ENCODE measurements at regions not wholly inside any gene's neighbourhood (a gene's known extent, or its start where the extent isn't known, plus 50 kb on each side); places are given as distances from the start of the nearest gene placed in this dataset.

GRCh38 chr4:83767067-83767466 is 231.2 kb downstream of the GPAT3 start:
- no peaks in the 10 kb centered on the region for H3K9me3 Mint-ChIP-seq
- TF ChIP-seq, protein P1, sequence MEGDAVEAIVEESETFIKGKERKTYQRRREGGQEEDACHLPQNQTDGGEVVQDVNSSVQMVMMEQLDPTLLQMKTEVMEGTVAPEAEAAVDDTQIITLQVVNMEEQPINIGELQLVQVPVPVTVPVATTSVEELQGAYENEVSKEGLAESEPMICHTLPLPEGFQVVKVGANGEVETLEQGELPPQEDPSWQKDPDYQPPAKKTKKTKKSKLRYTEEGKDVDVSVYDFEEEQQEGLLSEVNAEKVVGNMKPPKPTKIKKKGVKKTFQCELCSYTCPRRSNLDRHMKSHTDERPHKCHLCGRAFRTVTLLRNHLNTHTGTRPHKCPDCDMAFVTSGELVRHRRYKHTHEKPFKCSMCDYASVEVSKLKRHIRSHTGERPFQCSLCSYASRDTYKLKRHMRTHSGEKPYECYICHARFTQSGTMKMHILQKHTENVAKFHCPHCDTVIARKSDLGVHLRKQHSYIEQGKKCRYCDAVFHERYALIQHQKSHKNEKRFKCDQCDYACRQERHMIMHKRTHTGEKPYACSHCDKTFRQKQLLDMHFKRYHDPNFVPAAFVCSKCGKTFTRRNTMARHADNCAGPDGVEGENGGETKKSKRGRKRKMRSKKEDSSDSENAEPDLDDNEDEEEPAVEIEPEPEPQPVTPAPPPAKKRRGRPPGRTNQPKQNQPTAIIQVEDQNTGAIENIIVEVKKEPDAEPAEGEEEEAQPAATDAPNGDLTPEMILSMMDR (IDR thresholded peaks at IDR 0.05) = no peak
- no peaks in the 10 kb centered on the region for H3K36me3 Mint-ChIP-seq (ENCODE audit: low read depth)
- peaks cover 5% of the 10 kb centered on the region for H3K27me3 Mint-ChIP-seq (ENCODE audit: insufficient read depth)
- DNase-seq = no peak
- H3K4me3 Mint-ChIP-seq = no peak overlapping the region
- no peaks in the 10 kb centered on the region for H3K4me1 Mint-ChIP-seq (ENCODE audit: low read depth)
- H3K27ac Mint-ChIP-seq = no peak overlapping the region

- Mint-ChIP-seq H3K27ac (no peak overlapping the region), H3K36me3 (ENCODE audit: low read depth) (no peaks in the 10 kb centered on the region), H3K4me1 (ENCODE audit: low read depth) (no peaks in the 10 kb centered on the region), H3K4me3 (no peak overlapping the region), H3K27me3 (ENCODE audit: insufficient read depth) (peaks cover 12% of the 10 kb centered on the region), H3K9me3 (no peaks in the 10 kb centered on the region)
- no peak for DNase-seq
- TF ChIP-seq, protein P1 (IDR thresholded peaks at IDR 0.05) = no peak
Measured at GRCh38 chr4:83759611-83760010, 223.7 kb downstream of the GPAT3 start.

DNA sequence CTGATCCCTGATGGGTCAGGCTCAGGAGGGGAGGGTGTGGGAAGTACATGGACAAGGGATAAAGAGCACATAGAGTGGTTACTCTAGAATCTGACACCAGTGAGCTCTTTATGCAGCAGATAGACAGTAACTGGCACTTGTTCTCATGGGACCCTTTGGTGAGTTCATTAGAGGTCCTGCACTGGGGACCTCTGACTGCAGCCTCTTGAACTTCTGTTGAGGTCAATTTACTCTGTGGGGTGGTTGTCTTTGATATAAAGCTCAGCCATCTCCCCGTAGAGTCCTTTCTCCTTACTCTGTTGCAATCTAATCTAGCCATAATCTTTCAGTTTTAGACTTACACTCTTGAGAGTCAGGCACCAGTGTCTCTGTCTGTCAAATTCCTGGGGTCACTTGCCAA is 222.4 kb downstream of the GPAT3 start:
- Mint-ChIP-seq H3K36me3 (ENCODE audit: low read depth) (no peaks in the 10 kb centered on the region), H3K9me3 (no peaks in the 10 kb centered on the region), H3K4me3 (no peak overlapping the region), H3K4me1 (ENCODE audit: low read depth) (no peaks in the 10 kb centered on the region), H3K27ac (no peak overlapping the region), H3K27me3 (ENCODE audit: insufficient read depth) (peaks cover 12% of the 10 kb centered on the region)
- TF ChIP-seq, protein P1 (IDR thresholded peaks at IDR 0.05) = no peak
- DNase-seq = no peak

DNA sequence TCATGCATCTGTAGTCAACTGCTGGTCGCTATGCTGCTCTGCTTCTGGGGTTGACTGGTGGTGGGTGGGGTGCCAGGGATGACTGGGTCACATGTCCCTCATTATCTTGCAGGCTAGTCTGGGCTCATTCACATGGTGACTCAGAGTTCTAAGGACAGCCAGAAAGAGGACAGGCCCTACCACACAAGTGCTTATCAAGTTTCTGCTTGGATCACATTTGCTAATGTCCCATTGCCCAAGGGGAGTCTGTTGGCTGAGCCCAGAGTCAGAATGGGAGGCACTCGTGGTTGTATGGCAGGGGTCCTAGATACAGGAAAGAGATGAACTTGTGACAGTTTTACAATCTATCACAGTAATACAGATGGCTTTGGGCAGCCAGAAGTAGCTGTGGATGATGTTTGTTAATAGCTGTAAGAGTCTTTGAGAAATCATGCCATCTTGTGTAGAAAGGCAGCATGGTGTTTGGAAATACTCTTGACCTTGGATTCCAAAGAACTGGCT is 221.3 kb downstream of the GPAT3 start:
- TF ChIP-seq, protein P1 (IDR thresholded peaks at IDR 0.05) = no peak
- H3K36me3 Mint-ChIP-seq (ENCODE audit: low read depth) = no peaks in the 10 kb centered on the region
- H3K27me3 Mint-ChIP-seq (ENCODE audit: insufficient read depth) = peaks cover 14% of the 10 kb centered on the region
- H3K4me3 Mint-ChIP-seq = no peak overlapping the region
- no peaks in the 10 kb centered on the region for H3K4me1 Mint-ChIP-seq (ENCODE audit: low read depth)
- no peak overlapping the region for H3K27ac Mint-ChIP-seq
- no peak for DNase-seq
- H3K9me3 Mint-ChIP-seq = no peaks in the 10 kb centered on the region

DNA sequence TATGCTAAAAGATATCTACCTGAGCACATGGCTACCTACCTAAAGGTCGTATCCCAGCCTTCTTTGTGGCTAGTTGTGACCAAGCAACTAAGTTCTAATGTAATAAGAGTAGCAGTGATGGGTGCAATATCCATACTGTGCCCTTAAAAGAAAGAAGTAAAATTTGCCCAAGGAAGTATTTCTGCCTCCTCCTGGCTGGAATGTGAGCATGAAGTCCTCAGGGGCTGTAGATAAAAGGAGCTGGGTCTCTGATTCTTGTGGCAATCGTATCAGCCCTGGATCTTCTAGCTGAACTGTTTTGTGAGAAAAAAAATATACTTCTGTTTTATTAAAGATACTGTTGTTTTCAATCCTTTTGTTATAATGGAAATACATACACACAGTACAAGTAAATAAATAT is 217.4 kb downstream of the GPAT3 start:
- Mint-ChIP-seq H3K27ac (no peak overlapping the region), H3K36me3 (ENCODE audit: low read depth) (no peaks in the 10 kb centered on the region), H3K4me3 (no peak overlapping the region), H3K4me1 (ENCODE audit: low read depth) (no peaks in the 10 kb centered on the region), H3K27me3 (ENCODE audit: insufficient read depth) (peaks cover 8% of the 10 kb centered on the region), H3K9me3 (no peaks in the 10 kb centered on the region)
- DNase-seq = no peak
- TF ChIP-seq, protein P1 (IDR thresholded peaks at IDR 0.05) = peak; percentile 58

All from HFFc6 (cell line).